ENCODE measurements at regions not wholly inside any gene's neighbourhood (a gene's known extent, or its start where the extent isn't known, plus 50 kb on each side); places are given as distances from the start of the nearest gene placed in this dataset.

GRCh38 chr2:228542277-228542676, 360.8 kb upstream of the SPHKAP start:
- no peak for TF ChIP-seq POLR2A (IDR thresholded peaks at IDR 0.05; ENCODE audit: low read depth, low read length)
- no peak for TF ChIP-seq CTCF (IDR thresholded peaks at IDR 0.05; ENCODE audit: extremely low read depth in 1 of 2, insufficient read depth in 1 of 2, low read depth in 1 of 2, low read length in 2 of 2)
- no peak for TF ChIP-seq POLR2AphosphoS5 (IDR thresholded peaks at IDR 0.05; ENCODE audit: insufficient read depth, low read depth, low read length)
- TF ChIP-seq MAX (IDR thresholded peaks at IDR 0.05; ENCODE audit: insufficient read depth, insufficient read length) = no peak
- TF ChIP-seq JUN (IDR thresholded peaks at IDR 0.05; ENCODE audit: borderline replicate concordance, insufficient read depth, insufficient read length, low read depth) = no peak
- no peak for TF ChIP-seq EZH2 (IDR thresholded peaks at IDR 0.05; ENCODE audit: borderline replicate concordance, low read depth, low read length, severe bottlenecking)
- no peak for TF ChIP-seq MYC (IDR thresholded peaks at IDR 0.05; ENCODE audit: low read depth, low read length)

Data from endothelial cell of umbilical vein (primary cell).